H9 (cell line): ENCODE measurements at regions not wholly inside any gene's neighbourhood (a gene's known extent, or its start where the extent isn't known, plus 50 kb on each side); places are given as distances from the start of the nearest gene placed in this dataset.

Experiments
- DNase-seq: peaks from one replicate; pipeline ENCODE4 v3.0.0-alpha.2; 2017
- H2AFZ ChIP-seq: one replicate; pipeline ENCODE4 v1.6.1; 2013; ENCODE audit warnings: mild to moderate bottlenecking, low read length, control low read depth, moderate library complexity
- H2AK5ac ChIP-seq: 2 replicates; pipeline ENCODE4 v1.6.1; 2013; ENCODE audit warnings: low read length, control low read depth, mixed read lengths; ENCODE audit not compliant: insufficient read length
- H2BK120ac ChIP-seq: one replicate; pipeline ENCODE4 v1.6.1; 2013; ENCODE audit warnings: low read depth, mild to moderate bottlenecking, low read length, control low read depth, inconsistent platforms; ENCODE audit not compliant: poor library complexity, severe bottlenecking
- H2BK12ac ChIP-seq: 2 replicates; pipeline ENCODE4 v1.6.1; 2013; ENCODE audit warnings: low read length, control low read depth, mixed read lengths, low read depth; ENCODE audit not compliant: insufficient read length
- H2BK15ac ChIP-seq: 2 replicates; pipeline ENCODE4 v1.6.1; 2013; ENCODE audit warnings: low read depth, low read length, control low read depth
- H2BK20ac ChIP-seq: one replicate; pipeline ENCODE4 v1.6.1; 2013; ENCODE audit warnings: low read depth, mild to moderate bottlenecking, low read length, control low read depth, inconsistent platforms; ENCODE audit not compliant: poor library complexity, severe bottlenecking
- H2BK5ac ChIP-seq: 2 replicates; pipeline ENCODE4 v1.6.1; 2013; ENCODE audit warnings: low read length, control low read depth, mixed read lengths; ENCODE audit not compliant: insufficient read length
- H3K14ac ChIP-seq: 2 replicates; pipeline ENCODE4 v1.6.1; 2013; ENCODE audit warnings: low read length, control low read depth; ENCODE audit not compliant: insufficient read depth
- H3K18ac ChIP-seq: 2 replicates; pipeline ENCODE4 v1.6.1; 2013; ENCODE audit warnings: low read depth, mild to moderate bottlenecking, mixed read lengths, low read length, control low read depth; ENCODE audit not compliant: insufficient read length
- H3K23ac ChIP-seq: 2 replicates; pipeline ENCODE4 v1.6.1; 2013; ENCODE audit warnings: low read length, control low read depth, mixed read lengths, low read depth; ENCODE audit not compliant: insufficient read length
- H3K23me2 ChIP-seq: 2 replicates; pipeline ENCODE4 v1.6.1; 2013; ENCODE audit warnings: low read depth, mild to moderate bottlenecking, mixed read lengths, low read length, control low read depth; ENCODE audit not compliant: insufficient read length, poor library complexity, severe bottlenecking
- H3K27ac ChIP-seq: 2 replicates; pipeline ENCODE4 v1.5.1; 2013; ENCODE audit warnings: low read length, control low read depth, mixed read lengths, low read depth; ENCODE audit not compliant: insufficient read length
- H3K27me3 ChIP-seq: 2 replicates; pipeline ENCODE4 v1.6.1; 2013; ENCODE audit warnings: low read length, control low read depth, inconsistent platforms; ENCODE audit not compliant: insufficient read depth
- H3K4ac ChIP-seq: 2 replicates; pipeline ENCODE4 v1.6.1; 2013; ENCODE audit warnings: low read depth, mild to moderate bottlenecking, control low read depth, inconsistent platforms, low read length, moderate library complexity
- H3K4me1 ChIP-seq: 2 replicates; pipeline ENCODE4 v1.6.1; 2013; ENCODE audit warnings: low read length, control low read depth, inconsistent platforms; ENCODE audit not compliant: insufficient read depth
- H3K4me2 ChIP-seq: 2 replicates; pipeline ENCODE4 v1.6.1; 2013; ENCODE audit warnings: low read length, control low read depth, mixed read lengths; ENCODE audit not compliant: insufficient read length, insufficient read depth
- H3K56ac ChIP-seq: 2 replicates; pipeline ENCODE4 v1.6.1; 2013; ENCODE audit warnings: low read depth, mild to moderate bottlenecking, mixed read lengths, low read length, control low read depth; ENCODE audit not compliant: insufficient read length
- H3K79me1 ChIP-seq: 2 replicates; pipeline ENCODE4 v1.6.1; 2013; ENCODE audit warnings: low read depth, mild to moderate bottlenecking, moderate library complexity, low read length, control low read depth, inconsistent platforms; ENCODE audit not compliant: insufficient read depth, poor library complexity, severe bottlenecking
- H3K79me2 ChIP-seq: 2 replicates; pipeline ENCODE4 v1.6.1; 2013; ENCODE audit warnings: low read length, control low read depth, inconsistent platforms; ENCODE audit not compliant: insufficient read depth
- H3K9ac ChIP-seq: 2 replicates; pipeline ENCODE4 v1.6.1; 2013; ENCODE audit warnings: low read length, control low read depth, mixed read lengths; ENCODE audit not compliant: insufficient read length; ENCODE audit errors: extremely low read depth
- H3K9me3 ChIP-seq: one replicate; pipeline ENCODE4 v1.6.1; 2013; ENCODE audit warnings: low read depth, low read length, inconsistent platforms; ENCODE audit not compliant: control insufficient read depth
- H3T11ph ChIP-seq: one replicate; pipeline ENCODE4 v1.6.1; 2013; ENCODE audit warnings: mild to moderate bottlenecking, low read length, control low read depth, inconsistent platforms
- H4K20me1 ChIP-seq: one replicate; pipeline ENCODE4 v1.6.1; 2013; ENCODE audit not compliant: control insufficient read depth, insufficient read length, insufficient read depth
- H4K5ac ChIP-seq: 2 replicates; pipeline ENCODE4 v1.6.1; 2013; ENCODE audit warnings: low read depth, mild to moderate bottlenecking, mixed read lengths, low read length, control low read depth; ENCODE audit not compliant: insufficient read length
- H4K8ac ChIP-seq: replicated peaks from 2 replicates; pipeline ENCODE4 v1.6.1; 2013; ENCODE audit warnings: low read length, control low read depth, mixed read lengths, low read depth; ENCODE audit not compliant: insufficient read length
- H4K91ac ChIP-seq: 2 replicates; pipeline ENCODE4 v1.6.1; 2013; ENCODE audit warnings: low read depth, mild to moderate bottlenecking, moderate library complexity, mixed read lengths, low read length, control low read depth; ENCODE audit not compliant: insufficient read length
- H3K27ac Mint-ChIP-seq, 3 experiments: 2 replicates in 2 of 3; 3 replicates in 1 of 3; pipeline ENCODE4 v1.8.0; 2020 to 2021; ENCODE audit warnings: mixed read lengths in 3 of 3, mild to moderate bottlenecking in 1 of 3, moderate library complexity in 1 of 3
- H3K27me3 Mint-ChIP-seq: 2 replicates; pipeline ENCODE4 v1.8.0; 2021; ENCODE audit warnings: low read depth, mild to moderate bottlenecking, moderate library complexity, mixed read lengths
- H3K36me3 Mint-ChIP-seq, 3 experiments: 2 replicates in 2 of 3; 3 replicates in 1 of 3; pipeline ENCODE4 v1.8.0; 2020 to 2021; ENCODE audit warnings: low read depth in 3 of 3, mixed read lengths in 3 of 3; ENCODE audit not compliant: insufficient read depth in 1 of 3
- H3K4me1 Mint-ChIP-seq, 2 experiments: 2 replicates each; pipeline ENCODE4 v1.8.0; 2020; ENCODE audit warnings: mixed read lengths in 2 of 2
- H3K4me3 Mint-ChIP-seq, 2 experiments: 2 replicates in 1 of 2; 3 replicates in 1 of 2; pipeline ENCODE4 v1.8.0; 2020 to 2021; ENCODE audit warnings: mild to moderate bottlenecking in 2 of 2, mixed read lengths in 2 of 2, moderate library complexity in 1 of 2
- H3K9me3 Mint-ChIP-seq, 2 experiments: 2 replicates in 1 of 2; 3 replicates in 1 of 2; pipeline ENCODE4 v1.8.0; 2020; ENCODE audit warnings: mild to moderate bottlenecking in 2 of 2, mixed read lengths in 2 of 2, moderate library complexity in 1 of 2
- CTCF ChIP-seq: fragments of 200-600 bp; sonication (generic); conservative IDR thresholded peaks from 3 replicates; pipeline ENCODE4 v1.8.0; 2021; ENCODE audit warnings: antibody characterized with exemption, mild to moderate bottlenecking
- WGBS: extraction: QIAGEN DNeasy Blood & Tissue Kit; methylation state at CpG from one replicate; pipeline ENCODE4 v1.1.7; 2013; ENCODE audit warnings: missing lambda C conversion rate, low lambda C conversion rate, mixed read lengths; ENCODE audit not compliant: insufficient read length; ENCODE audit errors: extremely low coverage; 5-methylcytosine and 5-hydroxymethylcytosine counted together

DNA sequence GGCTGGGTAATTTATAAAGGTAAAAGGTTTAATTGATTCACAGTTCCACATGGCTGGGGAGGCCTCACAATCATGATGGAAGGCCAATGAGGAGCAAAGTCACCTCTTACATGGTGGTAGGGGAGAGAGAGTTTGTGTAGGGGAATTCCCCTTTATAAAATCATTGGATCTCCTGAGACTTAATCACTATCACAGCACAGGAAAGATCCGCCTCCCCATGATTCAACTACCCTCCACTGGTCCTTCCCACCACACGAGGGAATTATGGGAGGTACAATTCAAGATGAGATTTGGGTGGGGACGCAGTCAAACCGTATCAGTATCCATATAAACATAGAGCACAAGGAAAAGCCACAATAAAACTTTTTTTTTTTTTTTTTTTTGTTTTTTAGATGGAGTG lies 172.6 kb upstream of the PIEZO2 start:
- no peak for TF ChIP-seq CTCF
- H3K4me3 Mint-ChIP-seq = no peak overlapping the region
- H3K9me3 Mint-ChIP-seq = no peaks in the 10 kb centered on the region; a peak in 1 of 5 replicates
- Histone ChIP-seq H4K8ac (no peak overlapping the region), H3K14ac (no peak overlapping the region), H4K5ac (no peak overlapping the region), H3K4ac (no peak overlapping the region), H3T11ph (no peak overlapping the region), H2AK5ac (no peak overlapping the region), H3K23me2 (no peaks in the 10 kb centered on the region), H3K4me2 (no peak overlapping the region), H3K9me3 (no peaks in the 10 kb centered on the region), H2BK20ac (no peak overlapping the region), H4K20me1 (no peaks in the 10 kb centered on the region), H2BK12ac (no peak overlapping the region), H3K27ac (no peak overlapping the region), H3K79me2 (no peaks in the 10 kb centered on the region), H3K56ac (no peak overlapping the region), H3K79me1 (no peaks in the 10 kb centered on the region), H3K27me3 (no peaks in the 10 kb centered on the region), H2AFZ (no peak overlapping the region), H3K9ac (no peak overlapping the region), H4K91ac (no peak overlapping the region), H3K18ac (no peak overlapping the region), H3K4me1 (no peaks in the 10 kb centered on the region), H2BK15ac (no peak overlapping the region), H2BK120ac (no peak overlapping the region), H3K23ac (no peak overlapping the region), H2BK5ac (no peak overlapping the region)
- H3K27me3 Mint-ChIP-seq = no peaks in the 10 kb centered on the region
- no peaks in the 10 kb centered on the region for H3K36me3 Mint-ChIP-seq
- WGBS = no CpG with 5 or more reads among the region's 4 CpGs
- H3K4me1 Mint-ChIP-seq = peaks cover 0 to 3% of the 10 kb centered on the region in 2 experiments; a peak in 1 of 4 replicates
- no peak for DNase-seq
- H3K27ac Mint-ChIP-seq = no peak overlapping the region
